ENCODE measurements at regions not wholly inside any gene's neighbourhood (a gene's known extent, or its start where the extent isn't known, plus 50 kb on each side); places are given as distances from the start of the nearest gene placed in this dataset.
"Not testable (repeated sequence)": the region's sequence is repeated elsewhere in the genome, so short reads cannot be mapped to it uniquely, and the experiment has no call there.

- TF ChIP-seq POLR2A (IDR thresholded peaks at IDR 0.05; ENCODE audit: low read depth, low read length); POLR2AphosphoS5 (IDR thresholded peaks at IDR 0.05; ENCODE audit: low read depth, low read length); SPI1 (IDR thresholded peaks at IDR 0.05; ENCODE audit: low read depth, low read length); TAF1 (IDR thresholded peaks at IDR 0.05; ENCODE audit: low read depth, low read length); POU2F2 (IDR thresholded peaks at IDR 0.05; ENCODE audit: low read depth, low read length); PAX5 (IDR thresholded peaks at IDR 0.05; ENCODE audit: insufficient read depth, low read length, severe bottlenecking): not testable (repeated sequence)
Measured at GRCh38 chr11:98069147-98069546, 951.6 kb upstream of the CNTN5 start.

All from GM12891 (cell line).